Loucy (cell line): ENCODE measurements at regions not wholly inside any gene's neighbourhood (a gene's known extent, or its start where the extent isn't known, plus 50 kb on each side); places are given as distances from the start of the nearest gene placed in this dataset.

Source experiments
- H2AFZ ChIP-seq: fragments of 200-600 bp; sonication (generic); 2 replicates; pipeline ENCODE4 v1.6.0; 2016; ENCODE audit warnings: antibody characterized with exemption, mild to moderate bottlenecking, low read length, moderate library complexity
- H3F3A ChIP-seq: fragments of 200-600 bp; 2 replicates; pipeline ENCODE4 v1.6.0; 2016; ENCODE audit warnings: antibody characterized with exemption, low read depth, mild to moderate bottlenecking
- H3K27me3 ChIP-seq: fragments of 200-600 bp; sonication (generic); 2 replicates; pipeline ENCODE4 v1.6.1; 2014; ENCODE audit warnings: low read length, mild to moderate bottlenecking; ENCODE audit not compliant: insufficient read depth, poor library complexity, severe bottlenecking
- H3K36me3 ChIP-seq: fragments of 200-600 bp; sonication (generic); 2 replicates; pipeline ENCODE4 v1.6.1; 2016; ENCODE audit warnings: low read length; ENCODE audit not compliant: insufficient read depth
- H3K4me1 ChIP-seq: fragments of 200-600 bp; sonication (generic); 2 replicates; pipeline ENCODE4 v1.5.1; 2014; ENCODE audit warnings: low read length, mild to moderate bottlenecking; ENCODE audit not compliant: insufficient read depth, poor library complexity, severe bottlenecking
- H3K4me2 ChIP-seq: fragments of 200-600 bp; sonication (generic); 2 replicates; pipeline ENCODE4 v1.6.0; 2014; ENCODE audit warnings: antibody characterized with exemption, low read length, low read depth, mild to moderate bottlenecking; ENCODE audit not compliant: poor library complexity, severe bottlenecking
- H3K4me3 ChIP-seq: fragments of 200-600 bp; sonication (generic); 2 replicates; pipeline ENCODE4 v1.5.1; 2014; ENCODE audit warnings: low read length, mild to moderate bottlenecking, mixed read lengths; ENCODE audit not compliant: poor library complexity, severe bottlenecking
- H3K79me2 ChIP-seq: fragments of 200-600 bp; sonication (generic); 2 replicates; pipeline ENCODE4 v1.6.1; 2014; ENCODE audit warnings: low read length; ENCODE audit not compliant: insufficient read depth
- H3K9ac ChIP-seq: fragments of 200-600 bp; sonication (generic); 2 replicates; pipeline ENCODE4 v1.6.0; 2014; ENCODE audit warnings: mild to moderate bottlenecking, low read depth, low read length, moderate library complexity; ENCODE audit not compliant: poor library complexity, severe bottlenecking
- H3K9me2 ChIP-seq: fragments of 200-600 bp; sonication (generic); replicated peaks from 2 replicates; pipeline ENCODE4 v1.6.1; 2016; ENCODE audit warnings: low read depth, low read length, mixed read lengths
- H3K9me3 ChIP-seq: fragments of 200-600 bp; sonication (generic); 2 replicates; pipeline ENCODE4 v1.6.1; 2014; ENCODE audit warnings: mild to moderate bottlenecking, antibody characterized with exemption, low read length, low read depth; ENCODE audit not compliant: insufficient read depth
- H4K20me1 ChIP-seq: fragments of 200-600 bp; sonication (generic); 2 replicates; pipeline ENCODE4 v1.6.0; 2014; ENCODE audit warnings: antibody characterized with exemption, low read length, mild to moderate bottlenecking; ENCODE audit not compliant: insufficient read depth, poor library complexity, severe bottlenecking
- EZH2phosphoT487 ChIP-seq: fragments of 200-600 bp; IDR thresholded peaks from 2 replicates; pipeline ENCODE4 v1.6.1; 2018; ENCODE audit warnings: antibody characterized with exemption, mild to moderate bottlenecking, moderate library complexity, borderline replicate concordance
- TF ChIP-seq, protein P1 (sequence below): fragments of 200-600 bp; sonication (generic); conservative IDR thresholded peaks from 2 replicates; pipeline ENCODE4 v1.5.1; 2014; ENCODE audit warnings: mild to moderate bottlenecking, antibody characterized with exemption, low read length

DNA sequence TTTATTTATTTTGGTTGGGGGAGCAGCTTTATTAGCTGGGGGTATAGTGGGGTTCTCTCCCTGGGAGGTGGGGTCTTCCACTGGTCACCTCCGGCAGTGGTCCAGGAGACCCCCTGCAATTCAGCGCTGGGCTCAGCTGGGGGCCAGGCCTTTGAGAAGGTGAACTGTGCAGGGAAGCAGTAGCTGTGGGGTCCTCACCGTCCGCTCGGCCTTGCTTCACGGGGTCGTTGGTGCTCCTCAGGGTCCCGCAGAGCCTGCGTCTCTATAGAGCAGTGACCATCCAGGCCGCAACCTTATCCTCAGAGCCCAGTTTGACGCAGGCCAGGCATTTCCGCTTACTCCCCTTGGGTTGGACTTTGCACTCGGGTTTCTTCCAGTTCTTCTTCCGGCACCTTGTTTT lies 1954.7 kb downstream of the TP53TG3F start:
- H3K9ac ChIP-seq: no peak overlapping the region
- no peak overlapping the region for H3K4me3 ChIP-seq
- no peaks in the 10 kb centered on the region for H3K9me3 ChIP-seq
- H2AFZ ChIP-seq: no peak overlapping the region
- H4K20me1 ChIP-seq: no peaks in the 10 kb centered on the region
- H3K36me3 ChIP-seq: no peaks in the 10 kb centered on the region
- TF ChIP-seq, protein P1, sequence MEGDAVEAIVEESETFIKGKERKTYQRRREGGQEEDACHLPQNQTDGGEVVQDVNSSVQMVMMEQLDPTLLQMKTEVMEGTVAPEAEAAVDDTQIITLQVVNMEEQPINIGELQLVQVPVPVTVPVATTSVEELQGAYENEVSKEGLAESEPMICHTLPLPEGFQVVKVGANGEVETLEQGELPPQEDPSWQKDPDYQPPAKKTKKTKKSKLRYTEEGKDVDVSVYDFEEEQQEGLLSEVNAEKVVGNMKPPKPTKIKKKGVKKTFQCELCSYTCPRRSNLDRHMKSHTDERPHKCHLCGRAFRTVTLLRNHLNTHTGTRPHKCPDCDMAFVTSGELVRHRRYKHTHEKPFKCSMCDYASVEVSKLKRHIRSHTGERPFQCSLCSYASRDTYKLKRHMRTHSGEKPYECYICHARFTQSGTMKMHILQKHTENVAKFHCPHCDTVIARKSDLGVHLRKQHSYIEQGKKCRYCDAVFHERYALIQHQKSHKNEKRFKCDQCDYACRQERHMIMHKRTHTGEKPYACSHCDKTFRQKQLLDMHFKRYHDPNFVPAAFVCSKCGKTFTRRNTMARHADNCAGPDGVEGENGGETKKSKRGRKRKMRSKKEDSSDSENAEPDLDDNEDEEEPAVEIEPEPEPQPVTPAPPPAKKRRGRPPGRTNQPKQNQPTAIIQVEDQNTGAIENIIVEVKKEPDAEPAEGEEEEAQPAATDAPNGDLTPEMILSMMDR: no peak
- no peak for TF ChIP-seq EZH2phosphoT487
- H3K27me3 ChIP-seq: no peaks in the 10 kb centered on the region
- no peak overlapping the region for H3K4me2 ChIP-seq
- H3F3A ChIP-seq: no peaks in the 10 kb centered on the region
- no peaks in the 10 kb centered on the region for H3K4me1 ChIP-seq
- H3K9me2 ChIP-seq: no peaks in the 10 kb centered on the region
- no peaks in the 10 kb centered on the region for H3K79me2 ChIP-seq

DNA sequence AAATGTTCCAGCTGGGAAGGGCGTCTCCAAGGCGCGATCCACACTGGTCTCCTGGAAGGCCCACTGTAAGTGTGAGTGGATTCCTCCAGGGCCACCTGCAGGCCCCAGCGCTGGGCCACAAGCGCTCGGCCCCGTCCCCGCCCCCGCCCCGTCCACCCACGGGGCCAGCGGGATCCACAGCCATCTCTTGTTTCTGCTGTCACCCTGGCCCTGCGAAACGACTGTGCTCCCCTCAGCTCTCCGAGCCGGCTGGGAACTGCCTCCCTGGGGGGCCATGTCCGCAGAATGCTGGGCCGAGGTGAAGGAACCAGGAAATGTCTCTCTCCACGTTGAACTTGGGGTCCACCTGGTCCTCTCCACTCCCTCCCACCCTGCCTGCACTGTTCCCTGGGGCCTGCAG lies 1955.2 kb downstream of the TP53TG3F start:
- Histone ChIP-seq H3F3A (no peaks in the 10 kb centered on the region), H3K4me1 (no peaks in the 10 kb centered on the region), H3K79me2 (no peaks in the 10 kb centered on the region), H4K20me1 (no peaks in the 10 kb centered on the region), H2AFZ (no peak overlapping the region), H3K27me3 (no peaks in the 10 kb centered on the region), H3K9ac (no peak overlapping the region), H3K4me2 (no peak overlapping the region), H3K9me3 (no peaks in the 10 kb centered on the region), H3K4me3 (no peak overlapping the region), H3K9me2 (no peaks in the 10 kb centered on the region), H3K36me3 (no peaks in the 10 kb centered on the region)
- TF ChIP-seq, protein P1: no peak
- TF ChIP-seq EZH2phosphoT487: no peak

DNA sequence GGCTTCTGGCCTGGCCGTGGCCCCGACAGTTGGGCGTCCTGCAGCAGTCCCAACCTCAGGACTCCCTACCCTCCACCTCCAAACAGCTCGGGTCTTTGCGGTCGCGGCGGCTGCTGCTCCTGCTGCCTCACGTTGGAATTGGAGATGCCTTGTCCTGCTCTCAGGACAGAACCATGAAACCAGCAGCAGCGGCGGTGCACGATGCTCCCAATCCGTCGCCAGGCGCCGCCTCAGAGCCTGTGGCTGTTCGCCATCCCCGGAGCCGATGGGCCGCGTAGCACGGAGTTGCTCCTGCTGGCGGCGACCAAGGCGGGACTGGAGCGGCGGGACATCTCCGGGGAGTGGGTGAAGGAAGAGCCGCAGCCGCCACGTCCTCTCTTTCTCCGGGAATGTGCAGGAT lies 1965.9 kb downstream of the TP53TG3F start:
- H3F3A ChIP-seq: no peaks in the 10 kb centered on the region
- H3K9ac ChIP-seq: no peak overlapping the region
- TF ChIP-seq, protein P1: no peak
- TF ChIP-seq EZH2phosphoT487: no peak
- H3K27me3 ChIP-seq: no peaks in the 10 kb centered on the region
- H3K4me1 ChIP-seq: no peaks in the 10 kb centered on the region
- H4K20me1 ChIP-seq: no peaks in the 10 kb centered on the region
- H3K36me3 ChIP-seq: no peaks in the 10 kb centered on the region
- no peaks in the 10 kb centered on the region for H3K79me2 ChIP-seq
- no peaks in the 10 kb centered on the region for H3K9me3 ChIP-seq
- H3K4me2 ChIP-seq: no peak overlapping the region
- H2AFZ ChIP-seq: no peak overlapping the region
- no peaks in the 10 kb centered on the region for H3K9me2 ChIP-seq
- H3K4me3 ChIP-seq: no peak overlapping the region
